Muscle layer of colon (tissue), 2 donors: ENCODE measurements at regions not wholly inside any gene's neighbourhood (a gene's known extent, or its start where the extent isn't known, plus 50 kb on each side); places are given as distances from the start of the nearest gene placed in this dataset.

Source experiments
- H3K27ac ChIP-seq: one replicate; pipeline ENCODE4 v1.7.0; 2013; ENCODE audit warnings: low read depth, mild to moderate bottlenecking, low read length, moderate library complexity
- H3K27me3 ChIP-seq, 2 donors: one replicate each; pipeline ENCODE4 v1.7.0; 2013; ENCODE audit warnings: low read length in 2 of 2, mild to moderate bottlenecking in 2 of 2; ENCODE audit not compliant: insufficient read depth in 2 of 2, control insufficient read depth in 1 of 2
- H3K36me3 ChIP-seq: one replicate; pipeline ENCODE4 v1.7.0; 2013; ENCODE audit warnings: mild to moderate bottlenecking, low read length; ENCODE audit not compliant: insufficient read depth
- H3K4me1 ChIP-seq: one replicate; pipeline ENCODE4 v1.7.0; 2013; ENCODE audit warnings: mild to moderate bottlenecking, low read length; ENCODE audit not compliant: insufficient read depth
- H3K4me3 ChIP-seq, 2 donors: one replicate each; pipeline ENCODE4 v1.7.0; 2013; ENCODE audit warnings: low read length in 2 of 2, low read depth in 1 of 2, mild to moderate bottlenecking in 1 of 2, moderate library complexity in 1 of 2
- H3K9ac ChIP-seq: one replicate; pipeline ENCODE4 v1.7.0; 2013; ENCODE audit warnings: low read length
- H3K9me3 ChIP-seq: one replicate; pipeline ENCODE4 v1.7.0; 2013; ENCODE audit warnings: mild to moderate bottlenecking, low read length
- donor health status: abdominal sarcoma.
- donor health status: Adenocarcinoma of cecum.

- Histone ChIP-seq H3K4me1 (peaks cover 28% of the 10 kb centered on the region), H3K36me3 (no peaks in the 10 kb centered on the region), H3K9ac (no peak overlapping the region), H3K27me3 (no peaks in the 10 kb centered on the region), H3K4me3 (no peak overlapping the region), H3K9me3 (peaks cover 8% of the 10 kb centered on the region), H3K27ac (peak overlapping the region; percentile 93)
Measured at GRCh38 chr10:75294031-75294437, 58.3 kb upstream of the COMTD1 start.

DNA sequence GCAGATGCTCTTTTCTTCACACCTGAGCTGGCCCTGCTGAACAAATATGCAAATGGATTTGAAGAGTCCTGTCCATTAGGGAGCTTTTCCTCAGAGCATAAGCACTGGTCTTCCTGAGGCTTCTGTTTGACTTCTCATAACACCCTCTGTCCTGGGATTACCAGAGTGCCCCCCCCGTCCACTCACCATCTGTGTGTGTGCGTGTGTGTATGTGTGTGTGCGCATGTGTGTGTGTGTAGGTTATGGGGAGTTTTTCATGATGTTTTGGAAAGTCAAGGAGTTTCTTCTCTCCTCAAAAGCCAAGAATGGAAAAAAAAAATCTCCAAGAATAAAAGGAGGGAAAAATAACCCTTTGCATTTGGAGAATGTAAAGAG is 57.7 kb upstream of the COMTD1 start:
- no peaks in the 10 kb centered on the region for H3K27me3 ChIP-seq
- H3K4me1 ChIP-seq = peaks cover 28% of the 10 kb centered on the region
- H3K27ac ChIP-seq = no peak overlapping the region
- peaks cover 8% of the 10 kb centered on the region for H3K9me3 ChIP-seq
- no peaks in the 10 kb centered on the region for H3K36me3 ChIP-seq
- no peak overlapping the region for H3K9ac ChIP-seq
- no peak overlapping the region for H3K4me3 ChIP-seq

- peaks cover 28% of the 10 kb centered on the region for H3K4me1 ChIP-seq
- H3K27ac ChIP-seq = no peak overlapping the region
- H3K4me3 ChIP-seq = no peak overlapping the region
- no peak overlapping the region for H3K9ac ChIP-seq
- no peaks in the 10 kb centered on the region for H3K27me3 ChIP-seq
- peaks cover 8% of the 10 kb centered on the region for H3K9me3 ChIP-seq
- H3K36me3 ChIP-seq = no peaks in the 10 kb centered on the region
Measured at GRCh38 chr10:75292794-75293445, 57.2 kb upstream of the COMTD1 start.

- H3K27ac ChIP-seq = no peak overlapping the region
- H3K4me3 ChIP-seq = no peak overlapping the region
- peaks cover 8% of the 10 kb centered on the region for H3K9me3 ChIP-seq
- H3K27me3 ChIP-seq = no peaks in the 10 kb centered on the region
- no peaks in the 10 kb centered on the region for H3K36me3 ChIP-seq
- peaks cover 24% of the 10 kb centered on the region for H3K4me1 ChIP-seq
- no peak overlapping the region for H3K9ac ChIP-seq
Measured at GRCh38 chr10:75291805-75292204, 56.0 kb upstream of the COMTD1 start.

DNA sequence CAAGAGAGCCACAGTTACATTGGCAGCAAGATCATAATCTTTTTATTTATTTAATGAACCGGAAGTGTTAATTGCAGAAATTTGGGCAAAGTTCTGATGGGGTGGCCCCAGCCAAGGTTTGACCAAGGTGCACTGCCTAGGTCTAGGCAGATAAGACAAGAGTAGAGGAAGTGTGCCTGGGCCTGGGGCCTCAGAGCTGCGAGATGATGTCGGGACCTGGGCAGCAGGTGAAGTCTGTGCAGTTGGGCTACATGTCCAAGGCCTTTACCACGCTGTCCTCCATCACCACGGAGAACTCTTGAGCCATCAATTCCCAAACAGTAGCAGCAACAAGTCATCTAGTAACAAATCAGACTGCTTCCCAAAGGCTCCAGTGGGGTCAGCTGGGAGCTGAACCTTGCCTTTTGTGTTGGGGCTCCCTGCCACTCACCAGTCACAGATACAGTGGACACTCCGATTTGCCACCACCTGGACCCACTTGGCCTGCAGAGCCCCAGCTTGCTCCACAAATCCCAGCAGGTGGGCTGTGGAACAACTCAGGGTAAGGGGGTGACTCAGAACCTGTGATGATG is 52.5 kb upstream of the COMTD1 start:
- H3K36me3 ChIP-seq = no peaks in the 10 kb centered on the region
- no peak overlapping the region for H3K9ac ChIP-seq
- no peak overlapping the region for H3K27ac ChIP-seq
- H3K4me3 ChIP-seq = no peak overlapping the region
- peaks cover 8% of the 10 kb centered on the region for H3K9me3 ChIP-seq
- H3K27me3 ChIP-seq = no peaks in the 10 kb centered on the region
- peaks cover 14% of the 10 kb centered on the region for H3K4me1 ChIP-seq

DNA sequence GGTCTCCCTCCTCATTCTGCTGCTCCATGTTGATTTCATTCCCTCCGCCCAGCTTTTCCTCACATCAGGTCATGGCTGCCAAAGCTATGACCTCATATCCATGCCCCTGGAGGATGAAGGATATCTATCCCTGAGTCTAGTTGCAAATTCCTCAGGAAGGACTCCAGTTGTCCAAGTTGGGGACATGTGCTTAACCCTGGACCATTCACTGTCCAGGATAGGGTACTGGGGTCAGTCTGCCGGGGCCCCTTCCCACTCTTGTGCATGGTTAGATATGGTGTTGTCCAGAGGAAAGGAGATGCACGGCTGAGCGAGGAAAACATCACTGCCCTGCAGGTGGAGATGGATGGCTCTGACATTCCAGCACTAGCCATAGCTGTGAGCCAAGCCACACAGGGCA is 51.9 kb upstream of the COMTD1 start:
- Histone ChIP-seq H3K36me3 (no peaks in the 10 kb centered on the region), H3K4me1 (peaks cover 15% of the 10 kb centered on the region), H3K27ac (no peak overlapping the region), H3K9me3 (peaks cover 8% of the 10 kb centered on the region), H3K9ac (no peak overlapping the region), H3K4me3 (no peak overlapping the region), H3K27me3 (no peaks in the 10 kb centered on the region)

DNA sequence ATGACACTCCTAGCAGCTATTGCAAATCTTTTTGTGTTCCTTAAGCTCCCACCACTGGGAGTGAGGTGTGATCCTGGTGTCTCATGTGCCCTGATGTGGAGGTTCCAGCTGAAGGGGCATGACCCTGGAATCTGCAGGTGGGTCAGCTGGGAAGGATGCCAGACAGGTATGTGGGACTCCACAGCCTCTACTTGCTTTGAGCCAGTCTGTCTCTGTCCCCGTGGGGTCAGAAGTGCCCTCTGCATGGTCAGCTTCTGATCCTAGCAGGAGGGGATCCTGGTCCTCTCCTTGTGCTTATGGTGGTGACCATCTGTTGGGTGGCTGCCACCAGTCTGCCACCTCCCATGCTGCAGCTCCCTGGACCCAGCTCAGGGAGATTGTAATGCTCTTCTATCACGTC is 51.1 kb upstream of the COMTD1 start:
- H3K9me3 ChIP-seq = peaks cover 8% of the 10 kb centered on the region
- H3K4me3 ChIP-seq = no peak overlapping the region
- no peak overlapping the region for H3K27ac ChIP-seq
- peaks cover 15% of the 10 kb centered on the region for H3K4me1 ChIP-seq
- H3K9ac ChIP-seq = no peak overlapping the region
- H3K27me3 ChIP-seq = no peaks in the 10 kb centered on the region
- H3K36me3 ChIP-seq = no peaks in the 10 kb centered on the region
